ENCODE measurements at regions not wholly inside any gene's neighbourhood (a gene's known extent, or its start where the extent isn't known, plus 50 kb on each side); places are given as distances from the start of the nearest gene placed in this dataset.
"Not testable (repeated sequence)": the region's sequence is repeated elsewhere in the genome, so short reads cannot be mapped to it uniquely, and the experiment has no call there.

DNA sequence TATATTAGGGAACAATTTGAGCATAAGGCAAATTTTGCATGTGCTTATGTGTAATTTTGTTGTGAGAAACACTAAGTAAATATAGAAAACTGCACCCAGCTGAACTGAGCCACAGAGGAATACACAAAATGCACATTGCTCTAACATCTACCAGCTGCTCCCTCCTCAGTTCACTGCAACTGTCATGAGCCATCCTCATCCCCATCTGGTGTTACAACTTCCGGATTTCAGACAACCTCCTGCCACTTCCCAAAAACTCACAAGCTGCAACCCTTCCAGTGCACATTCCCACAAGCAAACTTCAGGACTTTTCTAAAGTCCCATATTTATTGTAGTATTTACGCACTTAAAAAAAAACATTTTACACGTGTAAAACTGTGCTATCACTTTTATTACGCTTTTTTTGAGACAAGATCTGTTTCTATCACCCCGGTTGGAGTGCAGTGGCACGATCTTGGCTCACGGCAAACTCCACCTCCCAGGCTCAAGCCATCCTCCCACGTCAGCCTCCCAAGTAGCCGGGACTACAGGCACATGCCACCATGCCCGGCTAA is 169.1 kb upstream of the TBX3 start:
- H3K36me3 Mint-ChIP-seq = no peaks in the 10 kb centered on the region
- H3K27ac Mint-ChIP-seq = no peak overlapping the region
- H3K9me3 Mint-ChIP-seq = peaks cover 13 to 24% of the 10 kb centered on the region in 2 donors
- DNase-seq (ENCODE audit: low spot score in 2 of 2) (no peak), ATAC-seq (no peak)

DNA sequence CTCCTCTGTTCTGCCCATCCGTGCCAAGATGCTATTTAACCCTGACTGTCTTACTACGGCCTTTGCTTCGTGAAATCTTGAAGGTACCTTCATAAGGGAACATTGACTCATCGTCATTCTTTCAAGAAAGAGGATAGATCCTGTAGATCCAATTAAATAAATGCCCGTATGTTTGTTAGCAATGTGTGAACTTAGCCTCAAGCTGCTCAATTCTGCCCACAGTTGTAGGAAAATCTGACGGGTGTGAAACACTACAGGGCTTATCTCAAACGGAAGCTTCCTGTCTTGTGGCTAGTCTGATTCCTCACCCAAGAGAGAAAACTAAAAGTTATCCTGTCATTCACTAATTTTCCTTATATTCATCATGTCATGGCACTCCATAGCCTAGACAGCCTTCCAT is 168.0 kb upstream of the TBX3 start:
- no peak for ATAC-seq
- Mint-ChIP-seq H3K9me3 (peaks cover 13 to 25% of the 10 kb centered on the region in 2 donors), H3K27ac (no peak overlapping the region), H3K36me3 (no peaks in the 10 kb centered on the region)
- DNase-seq (ENCODE audit: low spot score in 2 of 2) = no peak

DNA sequence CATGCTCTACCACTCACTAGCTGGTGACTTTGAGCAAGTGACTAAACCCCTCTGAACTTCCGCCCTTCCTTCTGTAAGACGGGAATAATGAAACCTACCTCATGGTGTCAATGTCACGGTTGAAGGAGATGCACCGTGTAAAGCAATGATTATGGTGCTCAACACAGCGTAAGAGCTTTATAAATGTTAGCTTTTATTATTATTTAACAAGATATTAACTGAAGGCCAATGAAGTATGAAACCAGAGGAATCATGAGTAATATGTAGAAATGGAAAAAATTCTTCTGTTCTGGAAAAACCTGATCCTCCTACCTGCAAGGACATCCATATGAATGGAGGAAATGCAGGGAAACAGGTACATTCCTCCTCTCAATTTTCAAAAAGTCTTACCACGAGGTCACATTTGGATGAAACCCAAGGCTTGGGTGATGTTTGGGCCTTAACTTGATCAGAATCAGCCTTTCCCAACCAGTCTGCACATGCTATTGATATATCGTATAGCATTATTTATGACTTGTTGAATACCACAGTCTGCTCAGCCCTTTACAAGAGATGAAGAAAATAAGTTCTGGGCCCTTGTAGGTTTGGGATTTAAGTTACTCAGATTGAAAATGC is 166.8 kb upstream of the TBX3 start:
- H3K27ac Mint-ChIP-seq = no peak overlapping the region
- ATAC-seq = no peak
- H3K9me3 Mint-ChIP-seq = peaks cover 9 to 21% of the 10 kb centered on the region in 2 donors
- no peaks in the 10 kb centered on the region for H3K36me3 Mint-ChIP-seq
- no peak for DNase-seq (ENCODE audit: low spot score in 2 of 2)

DNA sequence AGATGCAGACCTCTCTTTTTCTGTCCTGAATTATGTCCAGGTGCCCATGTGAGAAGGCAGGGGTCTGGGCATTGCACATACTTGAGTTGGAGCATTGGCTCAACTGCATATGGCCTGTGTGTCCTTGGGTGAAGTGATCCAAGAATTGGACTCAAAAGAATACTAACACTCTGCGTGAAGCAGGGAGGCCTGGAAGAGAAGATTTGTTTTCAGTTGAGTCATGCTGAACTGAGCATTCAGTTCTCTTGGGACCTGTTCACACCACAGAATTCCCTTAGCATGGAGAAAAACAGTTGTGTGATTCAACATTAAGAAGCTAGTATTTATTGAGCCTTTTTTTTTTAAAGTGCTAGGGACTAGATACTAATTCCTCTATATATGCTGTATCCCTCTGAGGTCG is 164.7 kb upstream of the TBX3 start:
- DNase-seq (ENCODE audit: low spot score in 2 of 2) (no peak), ATAC-seq (no peak)
- Mint-ChIP-seq H3K9me3 (peaks cover 4 to 13% of the 10 kb centered on the region in 2 donors), H3K36me3 (no peaks in the 10 kb centered on the region), H3K27ac (no peak overlapping the region)

DNA sequence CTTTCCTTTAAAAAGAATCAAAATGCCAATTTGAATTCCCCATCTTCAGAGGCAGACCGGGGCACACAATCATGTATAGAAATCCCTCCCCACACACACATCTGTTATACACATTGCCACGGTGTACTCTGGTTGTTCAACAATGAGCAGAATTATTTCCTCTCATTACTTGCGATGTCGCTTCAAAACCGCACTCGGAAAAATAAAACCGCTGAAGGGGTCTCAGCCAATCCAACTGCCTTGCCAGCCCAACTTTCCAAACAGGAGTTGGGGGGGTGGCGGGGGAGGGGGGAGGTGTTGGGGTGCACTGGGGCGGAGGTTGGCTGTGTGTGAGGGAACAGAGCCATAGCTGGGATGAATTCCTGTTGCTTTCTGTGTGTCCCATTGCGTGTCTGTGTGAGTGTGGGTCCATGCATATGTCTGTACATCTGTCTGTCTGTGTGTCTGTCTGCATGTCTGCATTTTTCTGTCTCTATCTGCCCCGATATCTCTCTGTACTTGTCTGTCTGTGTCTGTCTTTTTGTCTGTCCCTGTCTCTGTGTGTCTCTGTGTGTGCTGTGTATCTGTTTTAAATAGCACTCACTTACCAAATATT is 163.6 kb upstream of the TBX3 start:
- DNase-seq (ENCODE audit: low spot score in 2 of 2) (no peak), ATAC-seq (no peak)
- Mint-ChIP-seq H3K36me3 (no peaks in the 10 kb centered on the region), H3K27ac (no peak overlapping the region), H3K9me3 (peaks cover 0 to 13% of the 10 kb centered on the region in 2 donors)

DNA sequence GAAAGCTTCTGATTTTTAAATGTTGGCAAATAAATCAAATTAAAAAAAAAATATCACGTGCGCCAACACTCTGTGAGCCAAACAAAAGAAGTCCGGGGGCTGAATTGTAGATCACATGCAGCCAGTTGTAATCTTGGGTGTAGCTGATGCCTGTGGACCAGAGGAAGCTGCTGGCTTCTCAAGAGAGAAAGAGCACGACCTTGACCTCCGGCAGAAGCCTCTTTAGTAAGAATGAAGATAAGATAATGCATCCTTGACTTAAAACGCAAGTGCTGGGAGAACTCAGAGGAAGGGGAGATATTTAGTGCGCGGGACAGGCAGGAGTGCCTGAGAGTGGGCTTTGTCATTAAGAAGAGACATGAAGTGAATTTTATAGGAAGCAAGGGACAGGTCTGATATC is 162.8 kb upstream of the TBX3 start:
- no peak for ATAC-seq
- no peak for DNase-seq (ENCODE audit: low spot score in 2 of 2)

DNA sequence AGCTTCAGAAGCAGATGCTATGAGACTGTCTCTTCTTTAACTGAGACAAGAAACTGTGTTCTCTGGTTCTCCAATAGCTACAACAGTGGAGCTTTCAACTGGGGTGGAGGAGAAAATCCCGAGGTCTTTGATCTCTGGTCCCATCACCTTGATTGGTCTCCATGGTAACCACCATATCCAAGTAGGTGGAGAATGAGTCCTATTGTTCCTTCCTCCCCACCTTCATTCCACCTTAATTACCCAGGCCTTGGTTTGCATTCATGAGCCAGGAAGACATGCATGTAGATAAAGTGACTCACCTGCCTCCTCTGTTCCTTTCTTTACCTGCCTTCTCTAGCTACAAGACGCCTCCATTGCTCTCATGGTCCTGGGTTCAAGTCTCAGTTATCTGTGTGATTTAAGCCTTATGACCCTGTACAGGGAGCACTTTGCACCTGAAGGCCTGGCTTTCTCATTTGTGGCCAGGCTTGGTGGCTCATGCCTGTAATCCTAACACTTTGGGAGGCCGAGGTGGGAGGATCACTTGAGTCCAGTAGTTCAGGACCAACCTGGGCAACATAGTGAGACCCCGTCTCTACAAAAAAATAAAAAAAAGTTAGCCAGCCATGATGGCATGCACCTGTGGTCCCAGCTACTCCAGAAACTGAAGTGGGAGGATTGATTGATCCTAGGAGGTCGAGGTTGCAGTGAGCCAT is 157.7 kb upstream of the TBX3 start:
- H3K36me3 Mint-ChIP-seq = peaks cover 0 to 4% of the 10 kb centered on the region in 2 donors
- no peak for ATAC-seq
- no peak overlapping the region for H3K27ac Mint-ChIP-seq
- no peak for DNase-seq (ENCODE audit: low spot score in 2 of 2)
- no peaks in the 10 kb centered on the region for H3K9me3 Mint-ChIP-seq

More for the DNA sequence above, 162.8 kb upstream of the TBX3 start:
- H3K27ac Mint-ChIP-seq = no peak overlapping the region
- H3K36me3 Mint-ChIP-seq = no peaks in the 10 kb centered on the region
- peaks cover 0 to 5% of the 10 kb centered on the region in 2 donors for H3K9me3 Mint-ChIP-seq

DNA sequence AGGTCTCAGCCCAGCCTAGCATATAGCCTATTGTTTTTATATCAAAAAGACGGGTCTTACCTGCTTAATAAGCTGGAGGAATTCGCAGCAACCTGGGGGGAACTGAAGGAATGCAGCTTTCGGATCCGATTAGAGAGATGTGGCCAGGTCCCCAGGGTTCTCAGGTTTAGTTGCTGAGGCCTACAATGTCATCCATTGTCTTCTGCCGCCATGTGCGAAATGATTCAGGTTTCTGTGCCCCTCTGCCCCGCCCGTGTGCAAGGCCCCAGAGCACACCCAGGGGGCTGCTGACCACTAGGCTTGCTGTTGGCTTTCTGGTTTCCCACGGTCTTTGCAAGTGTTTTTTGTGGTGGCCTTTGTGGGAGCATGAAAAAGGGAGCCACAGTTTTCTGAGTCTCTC is 154.5 kb upstream of the TBX3 start:
- no peak overlapping the region for H3K27ac Mint-ChIP-seq
- peaks cover 0 to 4% of the 10 kb centered on the region in 2 donors for H3K36me3 Mint-ChIP-seq
- no peaks in the 10 kb centered on the region for H3K9me3 Mint-ChIP-seq
- no peak for DNase-seq (ENCODE audit: low spot score in 2 of 2)
- ATAC-seq = no peak

DNA sequence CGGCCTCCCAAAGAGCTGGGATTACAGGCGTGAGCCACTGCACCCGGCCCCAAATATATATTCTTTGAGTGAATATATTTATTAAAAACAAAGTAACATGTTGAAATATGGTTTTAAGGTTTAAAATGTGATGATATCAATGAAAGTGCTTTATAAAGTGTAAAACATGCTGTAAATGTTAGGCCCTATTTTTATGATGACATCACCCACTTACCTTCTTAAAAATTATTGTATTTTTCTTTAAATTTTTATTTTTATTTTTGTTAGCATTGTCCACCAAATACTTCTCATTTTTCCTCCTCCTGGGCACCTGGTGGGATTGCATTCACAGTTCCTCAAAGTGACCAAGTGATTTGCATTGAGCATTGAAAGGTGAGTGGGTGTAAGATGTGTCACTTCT is 152.6 kb upstream of the TBX3 start:
- no peak overlapping the region for H3K27ac Mint-ChIP-seq
- DNase-seq (ENCODE audit: low spot score in 2 of 2) (no peak), ATAC-seq (no peak)
- H3K9me3 Mint-ChIP-seq = no peaks in the 10 kb centered on the region
- peaks cover 0 to 4% of the 10 kb centered on the region in 2 donors for H3K36me3 Mint-ChIP-seq

DNA sequence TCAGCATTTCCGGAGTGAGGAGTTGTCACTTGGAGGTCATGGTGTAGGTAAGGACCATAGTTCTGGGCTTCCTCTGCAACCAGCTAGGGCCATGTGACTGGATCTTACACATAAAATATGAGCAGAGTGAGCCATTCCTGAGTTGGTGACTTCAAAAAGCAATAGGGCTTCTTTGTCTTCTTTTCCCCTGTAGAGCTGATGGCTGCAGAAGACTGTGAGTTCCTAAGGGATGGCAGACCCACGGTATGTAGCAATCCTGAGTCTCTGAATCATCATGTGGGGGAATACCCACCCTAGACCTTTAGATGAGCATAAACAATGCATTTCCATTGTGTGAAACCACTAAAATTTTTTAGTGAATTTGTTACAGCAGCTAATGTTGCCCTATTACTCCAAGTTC is 151.1 kb upstream of the TBX3 start:
- DNase-seq (ENCODE audit: low spot score in 2 of 2) = no peak
- Mint-ChIP-seq H3K36me3 (peaks cover 0 to 4% of the 10 kb centered on the region in 2 donors), H3K27ac (no peak overlapping the region), H3K9me3 (no peaks in the 10 kb centered on the region)
- no peak for ATAC-seq

DNA sequence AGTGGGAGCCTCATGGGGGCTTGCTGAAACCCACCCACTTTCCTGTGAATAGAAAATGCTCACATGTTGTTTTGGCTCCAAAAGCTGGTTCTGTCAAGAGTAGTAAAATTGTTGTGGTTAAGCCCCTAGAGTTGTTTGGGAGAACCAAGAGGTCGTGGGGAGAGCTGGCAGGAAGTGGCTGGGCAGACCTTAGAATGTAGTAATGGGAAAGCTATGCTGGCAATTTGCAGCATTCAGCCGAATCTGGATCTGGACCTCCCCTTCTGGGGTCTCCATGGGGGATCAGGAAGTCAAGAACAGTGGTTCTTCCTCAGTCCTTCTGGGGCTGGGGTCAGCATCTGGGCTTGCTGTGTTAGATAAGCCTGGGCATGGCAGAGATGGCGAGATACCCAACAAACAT is 150.6 kb upstream of the TBX3 start:
- ATAC-seq (no peak), DNase-seq (ENCODE audit: low spot score in 2 of 2) (no peak)
- Mint-ChIP-seq H3K36me3 (no peaks in the 10 kb centered on the region), H3K9me3 (no peaks in the 10 kb centered on the region), H3K27ac (no peak overlapping the region)

DNA sequence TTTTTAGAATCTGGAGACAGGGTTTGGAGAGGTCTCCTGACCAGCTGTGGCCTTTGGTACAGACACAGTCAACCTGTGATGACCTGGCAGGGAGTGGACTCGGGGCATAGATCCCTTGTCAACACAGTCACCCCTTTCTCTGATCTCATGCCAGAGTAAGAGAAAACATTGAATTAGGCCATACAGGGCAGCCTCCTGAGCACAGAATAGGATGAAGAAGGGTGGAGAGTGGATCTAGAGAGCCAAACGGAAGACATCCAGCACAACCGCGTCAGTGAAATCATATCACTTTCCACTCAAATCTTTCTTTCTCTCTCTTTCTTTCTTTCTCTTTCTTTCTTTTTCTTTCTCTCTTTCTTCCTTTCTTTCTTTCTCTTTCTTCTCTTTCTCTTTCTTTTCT is 145.9 kb upstream of the TBX3 start:
- ATAC-seq (no peak), DNase-seq (ENCODE audit: low spot score in 2 of 2) (no peak)
- Mint-ChIP-seq H3K27ac (no peak overlapping the region), H3K36me3 (no peaks in the 10 kb centered on the region), H3K9me3 (no peaks in the 10 kb centered on the region)

DNA sequence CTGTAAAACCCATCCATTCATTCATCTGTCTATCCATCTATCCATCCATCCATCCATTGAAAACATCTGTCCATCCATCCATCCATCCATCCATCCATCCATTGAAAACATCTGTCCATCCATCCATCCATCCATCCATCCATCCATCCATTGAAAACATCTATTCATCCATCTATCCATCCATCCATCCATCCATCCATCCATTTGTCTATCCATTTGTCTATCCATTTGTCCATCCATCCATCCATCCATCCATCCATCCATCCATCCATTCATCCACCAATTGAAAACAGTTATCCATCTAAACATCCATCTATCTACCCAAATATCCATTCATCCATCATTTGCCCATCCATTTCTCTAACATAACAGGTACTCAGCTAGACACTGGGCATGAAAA is 145.3 kb upstream of the TBX3 start:
- not testable (repeated sequence) for H3K36me3 Mint-ChIP-seq; DNase-seq (ENCODE audit: low spot score in 2 of 2); ATAC-seq; H3K9me3 Mint-ChIP-seq; H3K27ac Mint-ChIP-seq

DNA sequence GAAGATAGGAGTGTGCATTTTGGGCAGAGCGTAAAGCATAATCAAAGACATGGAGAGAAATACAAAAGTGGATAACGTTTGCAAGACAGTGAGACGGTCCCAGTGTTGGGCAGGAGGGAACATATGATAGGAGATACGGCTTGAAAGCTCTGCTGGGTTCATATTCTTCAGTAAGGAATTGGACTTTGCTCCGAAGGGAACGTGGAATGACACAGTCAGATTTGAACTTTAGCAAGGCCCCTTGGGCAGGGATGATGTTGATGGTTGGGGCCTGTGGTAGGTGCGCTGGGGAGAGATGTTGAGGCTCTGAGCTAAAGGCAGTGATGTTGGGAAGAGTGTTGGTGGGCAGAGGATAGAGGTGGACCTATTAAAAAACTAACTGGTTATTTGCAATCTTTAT is 143.5 kb upstream of the TBX3 start:
- DNase-seq (ENCODE audit: low spot score in 2 of 2) (no peak), ATAC-seq (no peak)
- H3K9me3 Mint-ChIP-seq = peaks cover 0 to 4% of the 10 kb centered on the region in 2 donors
- H3K36me3 Mint-ChIP-seq = no peaks in the 10 kb centered on the region
- H3K27ac Mint-ChIP-seq = no peak overlapping the region

DNA sequence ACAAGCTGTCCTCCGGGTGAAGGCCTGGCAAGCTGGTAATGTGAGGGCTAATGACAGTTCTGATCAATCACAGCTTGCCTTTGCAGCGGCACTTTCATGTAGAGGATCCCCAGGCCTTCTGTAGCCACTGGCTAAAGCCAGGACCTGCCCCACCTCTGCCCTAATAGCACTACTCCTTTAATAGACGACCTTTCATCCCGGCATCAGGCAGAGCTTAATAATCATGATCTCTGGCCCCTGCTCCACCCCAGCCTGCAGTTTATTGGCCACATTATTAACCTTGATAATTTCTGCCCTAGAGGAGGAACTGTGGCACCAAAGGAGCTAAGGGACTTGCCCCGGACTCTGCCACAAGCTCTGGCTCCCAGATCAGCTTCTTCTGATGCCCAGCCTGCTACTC is 142.3 kb upstream of the TBX3 start:
- DNase-seq (ENCODE audit: low spot score in 2 of 2) (no peak), ATAC-seq (no peak)
- Mint-ChIP-seq H3K9me3 (peaks cover 0 to 4% of the 10 kb centered on the region in 2 donors), H3K27ac (no peak overlapping the region), H3K36me3 (no peaks in the 10 kb centered on the region)

DNA sequence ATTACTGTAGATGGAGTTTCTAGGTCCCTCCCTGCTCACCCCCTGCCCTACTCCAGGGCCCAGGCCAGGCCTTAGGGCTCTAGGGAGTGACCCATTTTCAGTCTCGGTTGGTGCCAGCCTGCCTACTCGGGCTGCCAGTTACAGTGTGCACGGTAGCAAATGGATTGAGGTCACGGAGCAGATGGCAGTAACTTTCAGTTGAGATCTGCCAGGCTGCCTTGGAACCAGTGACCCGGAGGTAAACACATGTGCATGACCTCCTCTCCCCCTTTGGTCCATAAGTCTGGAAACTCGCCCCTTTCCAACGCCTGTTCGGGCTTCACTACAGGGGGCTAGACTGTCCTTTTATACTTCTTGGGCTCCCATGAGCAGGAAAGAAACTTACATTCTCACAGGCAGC is 139.7 kb upstream of the TBX3 start:
- Mint-ChIP-seq H3K36me3 (no peaks in the 10 kb centered on the region), H3K27ac (no peak overlapping the region), H3K9me3 (peaks cover 0 to 4% of the 10 kb centered on the region in 2 donors)
- no peak for ATAC-seq
- no peak for DNase-seq (ENCODE audit: low spot score in 2 of 2)

DNA sequence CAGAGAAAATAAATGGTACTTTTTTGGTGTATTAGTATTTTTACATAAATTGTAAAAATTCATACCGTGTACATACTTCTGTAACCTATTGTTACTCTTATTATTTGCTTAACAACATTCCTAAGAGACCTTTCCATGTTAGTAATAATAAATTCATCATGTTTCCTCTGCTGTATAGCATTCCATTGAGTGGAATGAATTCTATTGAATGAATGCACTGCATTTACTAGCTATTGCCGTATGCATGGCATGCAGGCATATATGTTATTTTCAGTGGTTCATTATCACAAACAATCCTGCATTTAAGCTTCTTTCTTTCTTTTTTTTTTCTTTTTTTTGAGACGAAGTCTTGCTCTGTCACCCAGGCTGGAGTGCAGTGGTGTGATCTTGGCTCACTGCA is 137.6 kb upstream of the TBX3 start:
- no peak overlapping the region for H3K27ac Mint-ChIP-seq
- DNase-seq (ENCODE audit: low spot score in 2 of 2) (no peak), ATAC-seq (no peak)
- H3K36me3 Mint-ChIP-seq = no peaks in the 10 kb centered on the region
- peaks cover 3 to 4% of the 10 kb centered on the region in 2 donors for H3K9me3 Mint-ChIP-seq

DNA sequence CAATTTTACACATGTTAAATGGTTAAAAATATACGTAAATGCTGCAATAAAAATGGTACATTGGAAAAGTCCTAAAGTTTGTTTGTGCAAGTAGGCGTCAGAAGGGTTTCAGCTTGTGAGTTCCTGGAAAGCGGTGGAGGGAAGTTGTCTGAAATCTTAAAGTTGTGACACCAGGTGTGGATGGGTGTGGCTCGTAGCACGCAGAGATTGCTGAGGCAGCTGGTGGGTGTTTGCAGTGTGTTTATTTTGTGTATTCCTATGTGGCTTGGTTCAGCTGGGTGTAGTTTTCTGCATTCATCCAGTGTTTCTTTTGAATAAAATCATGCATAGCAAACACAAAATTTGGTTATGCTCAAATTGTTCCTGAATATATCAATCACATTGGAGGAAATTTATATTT is 136.8 kb upstream of the TBX3 start:
- DNase-seq (ENCODE audit: low spot score in 2 of 2) = no peak
- ATAC-seq = no peak
- H3K27ac Mint-ChIP-seq = no peak overlapping the region
- no peaks in the 10 kb centered on the region for H3K36me3 Mint-ChIP-seq
- H3K9me3 Mint-ChIP-seq = peaks cover 3 to 4% of the 10 kb centered on the region in 2 donors

Measured in activated naive CD4-positive, alpha-beta T cell treated with anti-CD3 and anti-CD28 coated beads, Interleukin-2, amount 50 U/mL, for 72 hours (primary cell).